HFFc6 (cell line): ENCODE measurements at regions not wholly inside any gene's neighbourhood (a gene's known extent, or its start where the extent isn't known, plus 50 kb on each side); places are given as distances from the start of the nearest gene placed in this dataset.

Experiments
- DNase-seq: peaks from one replicate; pipeline ENCODE4 v3.0.0-alpha.2; 2018
- H3K27ac Mint-ChIP-seq: 2 replicates; pipeline ENCODE4 v1.8.0; 2020; ENCODE audit warnings: mild to moderate bottlenecking, mixed read lengths
- H3K27me3 Mint-ChIP-seq: 2 replicates; pipeline ENCODE4 v1.8.0; 2021; ENCODE audit warnings: mild to moderate bottlenecking, moderate library complexity, mixed read lengths; ENCODE audit not compliant: insufficient read depth
- H3K36me3 Mint-ChIP-seq: 2 replicates; pipeline ENCODE4 v1.8.0; 2021; ENCODE audit warnings: low read depth, mixed read lengths
- H3K4me1 Mint-ChIP-seq: 2 replicates; pipeline ENCODE4 v1.8.0; 2020; ENCODE audit warnings: low read depth, mixed read lengths
- H3K4me3 Mint-ChIP-seq: 2 replicates; pipeline ENCODE4 v1.8.0; 2020; ENCODE audit warnings: mild to moderate bottlenecking, moderate library complexity, mixed read lengths
- H3K9me3 Mint-ChIP-seq: 2 replicates; pipeline ENCODE4 v1.8.0; 2020; ENCODE audit warnings: mild to moderate bottlenecking, mixed read lengths
- CTCF ChIP-seq: fragments of 200-600 bp; sonication (generic); IDR thresholded peaks from 2 replicates; pipeline ENCODE4 v1.5.0; 2021; ENCODE audit warnings: antibody characterized with exemption, mild to moderate bottlenecking

GRCh38 chr22:27638329-27639233 is 163.0 kb downstream of the MN1 start:
- no peak for TF ChIP-seq CTCF
- Mint-ChIP-seq H3K36me3 (no peaks in the 10 kb centered on the region), H3K9me3 (no peaks in the 10 kb centered on the region), H3K4me3 (no peak overlapping the region; the same call in 1 of the 2 replicates), H3K27me3 (peaks cover 16% of the 10 kb centered on the region), H3K27ac (no peak overlapping the region), H3K4me1 (no peaks in the 10 kb centered on the region)
- no peak for DNase-seq

- H3K4me1 Mint-ChIP-seq, result no peaks in the 10 kb centered on the region
- DNase-seq, result no peak
- no peak overlapping the region for H3K27ac Mint-ChIP-seq
- no peaks in the 10 kb centered on the region for H3K36me3 Mint-ChIP-seq
- H3K27me3 Mint-ChIP-seq, result peaks cover 19% of the 10 kb centered on the region
- H3K9me3 Mint-ChIP-seq, result no peaks in the 10 kb centered on the region
- H3K4me3 Mint-ChIP-seq, result peak overlapping the region; percentile 42; the same call in 1 of the 2 replicates
- TF ChIP-seq CTCF, result no peak
These were observed 162.1 kb downstream of the MN1 start for GRCh38 chr22:27639248-27640086.

- peaks cover 19% of the 10 kb centered on the region for H3K27me3 Mint-ChIP-seq
- H3K9me3 Mint-ChIP-seq, result no peaks in the 10 kb centered on the region
- no peaks in the 10 kb centered on the region for H3K4me1 Mint-ChIP-seq
- H3K4me3 Mint-ChIP-seq, result no peak overlapping the region
- no peak for TF ChIP-seq CTCF
- no peak for DNase-seq
- no peak overlapping the region for H3K27ac Mint-ChIP-seq
- H3K36me3 Mint-ChIP-seq, result no peaks in the 10 kb centered on the region
These were observed 160.3 kb downstream of the MN1 start for GRCh38 chr22:27641049-27641795.

GRCh38 chr22:27642104-27642800 is 159.3 kb downstream of the MN1 start:
- TF ChIP-seq CTCF, result no peak
- DNase-seq, result no peak
- Mint-ChIP-seq H3K27ac (no peak overlapping the region), H3K27me3 (peaks cover 18% of the 10 kb centered on the region), H3K36me3 (no peaks in the 10 kb centered on the region), H3K4me1 (no peaks in the 10 kb centered on the region), H3K4me3 (no peak overlapping the region), H3K9me3 (no peaks in the 10 kb centered on the region)

GRCh38 chr22:27643907-27644306 is 157.6 kb downstream of the MN1 start:
- no peaks in the 10 kb centered on the region for H3K4me1 Mint-ChIP-seq

More at GRCh38 chr22:27643907-27644306, 157.6 kb downstream of the MN1 start:
- Mint-ChIP-seq H3K27me3 (peaks cover 21% of the 10 kb centered on the region), H3K9me3 (no peaks in the 10 kb centered on the region), H3K27ac (no peak overlapping the region), H3K36me3 (no peaks in the 10 kb centered on the region), H3K4me3 (no peak overlapping the region)
- no peak for TF ChIP-seq CTCF
- DNase-seq, result no peak
